GM18868 (cell line): ENCODE measurements at regions not wholly inside any gene's neighbourhood (a gene's known extent, or its start where the extent isn't known, plus 50 kb on each side); places are given as distances from the start of the nearest gene placed in this dataset.

ENCODE experiments used
- ATAC-seq: cut with Tn5 transposase; IDR thresholded peaks from one replicate; pipeline ENCODE4 v1.9.1; 2021; ENCODE audit warnings: mild to moderate bottlenecking, moderate library complexity; ENCODE audit not compliant: unreplicated experiment

DNA sequence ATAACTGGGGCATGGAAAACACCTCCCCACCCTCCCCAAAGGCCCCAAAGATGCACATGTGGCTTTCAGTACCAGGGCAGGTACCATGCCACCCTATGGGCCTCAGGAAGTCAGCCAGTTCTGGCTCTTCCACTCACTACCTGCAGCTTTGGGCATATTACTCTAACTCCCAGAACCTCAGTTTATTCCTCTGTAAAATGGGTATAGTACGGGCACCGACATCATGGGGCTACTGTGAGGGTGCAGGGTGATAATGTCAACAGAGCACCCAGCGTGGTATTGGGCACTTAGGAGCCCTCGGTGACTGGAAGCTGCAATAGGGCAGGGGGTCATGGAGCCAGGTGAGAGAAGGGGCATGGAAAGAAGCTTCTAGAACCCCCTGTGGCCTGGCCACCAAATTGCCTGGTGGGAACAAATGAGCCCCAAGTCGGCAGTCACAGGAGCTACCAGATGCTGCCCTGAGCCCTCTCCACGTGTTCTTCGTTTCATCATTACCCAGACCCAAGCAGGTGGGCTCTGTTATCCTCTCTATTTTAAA lies 512.1 kb downstream of the SHQ1 start:
- no peak for ATAC-seq

- ATAC-seq: no peak
Observed at GRCh38 chr3:72335458-72336095, 512.7 kb downstream of the SHQ1 start.

- ATAC-seq: no peak
Observed at GRCh38 chr3:72334681-72335457, 513.4 kb downstream of the SHQ1 start.

- ATAC-seq: no peak
Observed at GRCh38 chr3:72332689-72333088, 515.6 kb downstream of the SHQ1 start.

GRCh38 chr3:72332036-72332435 lies 516.2 kb downstream of the SHQ1 start:
- no peak for ATAC-seq

- ATAC-seq: no peak
Observed at GRCh38 chr3:72331076-72331475, 517.2 kb downstream of the SHQ1 start.

DNA sequence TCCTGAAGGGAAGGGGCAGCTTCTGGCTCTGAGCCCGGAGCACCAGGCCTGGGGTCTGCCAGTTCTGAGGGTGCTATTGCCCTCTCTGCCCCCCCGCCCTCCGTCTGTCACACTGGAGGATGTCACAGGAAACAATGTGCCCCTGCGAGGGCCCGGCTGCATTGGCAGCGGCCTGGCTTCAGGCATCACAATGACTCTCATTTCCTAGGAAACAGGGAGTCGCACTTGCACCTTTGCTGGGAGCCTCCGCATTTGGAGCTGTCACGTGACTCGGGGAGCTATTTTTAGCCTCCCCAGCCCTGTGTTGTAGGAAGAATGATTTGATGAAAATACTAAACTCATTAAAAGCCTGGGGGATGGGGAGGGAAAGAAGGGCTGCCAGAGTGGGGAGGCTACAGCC lies 518.9 kb downstream of the SHQ1 start:
- no peak for ATAC-seq

DNA sequence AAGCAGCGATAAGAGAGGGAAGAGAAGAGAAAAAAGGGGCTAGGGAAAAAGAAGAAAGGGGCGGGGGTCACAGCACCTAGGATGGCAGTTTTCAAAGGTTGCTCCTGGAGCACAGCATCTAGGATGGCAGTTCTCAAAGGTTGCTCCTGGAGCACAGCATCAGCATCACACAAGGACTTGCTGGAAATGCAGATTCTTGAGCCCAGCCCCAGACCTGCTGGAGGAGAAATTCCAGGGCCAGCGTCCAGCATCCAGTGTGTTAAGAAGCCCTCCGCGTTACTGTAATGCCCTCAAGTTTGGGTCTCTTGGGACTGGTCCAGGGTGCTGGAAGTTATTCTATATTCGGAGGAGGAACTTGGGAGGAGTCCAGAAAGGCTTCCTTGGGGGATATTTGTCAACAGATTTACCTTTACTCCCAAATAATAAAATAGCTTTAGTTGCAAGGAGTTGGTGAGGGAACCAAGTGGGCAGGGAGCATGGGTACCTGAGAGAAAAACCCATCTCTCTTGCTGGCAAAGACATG lies 519.4 kb downstream of the SHQ1 start:
- ATAC-seq: no peak

DNA sequence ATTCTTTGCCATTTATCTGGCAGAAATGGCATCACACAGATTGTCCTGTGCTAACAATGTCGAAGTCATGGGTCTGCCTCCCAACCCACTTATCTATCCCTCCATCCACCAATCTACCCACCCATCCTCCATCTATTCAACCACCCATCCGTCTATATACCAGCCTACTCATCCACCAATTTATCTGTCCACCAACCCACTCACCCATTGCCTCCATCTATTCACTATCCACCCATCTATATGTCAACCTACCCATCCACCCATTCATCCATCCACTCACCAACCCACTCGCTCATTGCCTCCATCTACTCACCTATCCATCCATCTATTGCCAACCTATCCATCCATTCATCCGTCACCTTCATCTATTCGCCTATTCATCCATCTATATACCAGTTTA lies 521.2 kb downstream of the SHQ1 start:
- no peak for ATAC-seq

DNA sequence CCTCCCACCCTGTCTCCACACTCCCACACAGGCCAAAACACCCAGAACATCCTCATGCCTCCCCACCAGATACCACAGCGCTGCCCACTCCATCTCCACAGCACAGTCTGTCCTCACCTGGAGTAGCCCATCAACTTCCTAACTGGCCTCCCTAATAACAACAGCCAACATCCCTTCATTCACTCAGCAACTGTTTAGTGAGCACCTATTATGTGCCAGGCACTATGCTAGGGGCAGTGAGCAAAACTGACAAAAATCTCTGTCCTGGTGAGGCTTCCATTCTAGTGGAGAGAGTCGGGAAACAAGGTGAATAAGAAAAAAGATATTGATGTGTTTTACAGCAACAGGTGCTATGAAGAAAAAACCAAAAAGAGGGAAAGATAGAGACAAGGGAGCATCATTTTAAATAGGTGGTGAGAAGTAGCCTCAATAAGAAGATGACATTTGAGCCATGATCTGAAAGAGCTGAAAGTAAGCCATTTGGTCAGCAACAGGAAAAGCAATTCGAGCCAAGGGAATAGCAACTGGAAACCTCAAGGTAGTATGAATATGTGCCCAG lies 523.9 kb downstream of the SHQ1 start:
- no peak for ATAC-seq

DNA sequence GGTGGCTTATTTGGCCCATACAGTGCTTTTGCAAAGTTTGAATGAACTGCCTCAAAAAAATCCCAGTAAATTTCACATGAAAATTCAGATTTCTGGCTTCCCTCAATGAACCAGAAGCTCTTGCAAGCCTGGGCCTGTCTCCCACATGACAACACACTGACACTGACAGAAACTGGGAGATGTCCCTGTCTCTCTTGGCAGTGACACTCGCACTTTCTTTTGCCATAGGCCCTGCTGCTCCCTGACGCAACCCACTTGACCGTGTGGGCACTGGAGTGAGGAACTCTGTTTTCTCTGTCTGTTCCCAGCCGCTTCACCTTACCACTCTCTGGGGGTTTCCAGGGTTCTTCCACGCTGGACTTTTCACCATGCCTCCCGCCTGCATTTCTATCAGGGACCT lies 524.5 kb downstream of the SHQ1 start:
- no peak for ATAC-seq

GRCh38 chr3:72322264-72322976 lies 525.8 kb downstream of the SHQ1 start:
- ATAC-seq: no peak

GRCh38 chr3:72320955-72321303 lies 527.3 kb downstream of the SHQ1 start:
- no peak for ATAC-seq

- ATAC-seq: no peak
Observed at GRCh38 chr3:72320095-72320954, 527.9 kb downstream of the SHQ1 start.

DNA sequence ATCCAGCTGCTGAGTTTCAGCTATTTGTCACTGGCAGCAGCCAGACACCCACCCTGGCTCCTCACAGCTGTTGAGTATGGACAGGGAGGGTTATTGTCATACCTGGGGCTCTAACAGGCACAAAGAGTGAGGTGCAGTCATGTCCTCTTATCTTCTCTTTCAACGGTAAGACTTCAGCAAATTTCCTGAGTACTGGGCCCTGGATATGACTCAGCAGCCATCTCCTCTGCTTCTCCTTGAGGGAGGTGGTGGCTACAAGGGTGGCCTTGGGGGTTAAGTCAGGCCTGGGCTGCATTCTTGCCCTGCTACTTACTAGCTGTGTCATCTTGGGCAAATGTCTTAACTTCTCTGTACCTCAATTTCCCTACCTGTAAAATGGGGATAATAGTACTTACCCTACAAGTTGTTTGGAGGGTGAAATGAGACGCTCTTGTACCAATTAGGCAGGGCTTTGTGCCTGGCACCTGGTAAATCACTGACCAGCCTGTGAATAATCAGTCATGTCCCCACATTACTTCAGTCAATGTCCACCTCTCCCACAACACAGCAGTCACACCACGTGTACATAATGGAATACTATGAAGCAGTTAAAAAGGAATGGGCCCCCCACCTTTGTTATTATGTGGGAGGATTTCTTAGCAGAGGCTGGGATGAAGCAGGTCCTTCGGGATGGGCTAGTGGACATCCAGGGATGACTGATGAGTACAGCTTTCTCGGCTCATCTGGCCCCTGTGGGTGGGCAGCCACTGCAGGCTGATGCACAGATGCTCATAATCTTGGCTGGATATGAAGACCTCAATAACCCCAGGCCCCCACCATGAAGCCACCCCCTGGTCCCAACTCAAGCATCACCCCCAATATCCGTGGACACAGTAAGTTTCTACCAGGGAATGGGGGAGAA lies 528.8 kb downstream of the SHQ1 start:
- no peak for ATAC-seq

- ATAC-seq: no peak
Observed at GRCh38 chr3:72318504-72319193, 529.6 kb downstream of the SHQ1 start.

- no peak for ATAC-seq
Observed at GRCh38 chr3:72317491-72317890, 530.8 kb downstream of the SHQ1 start.

- ATAC-seq: no peak
Observed at GRCh38 chr3:72316501-72317279, 531.6 kb downstream of the SHQ1 start.
